K562 (cell line): ENCODE measurements at regions not wholly inside any gene's neighbourhood (a gene's known extent, or its start where the extent isn't known, plus 50 kb on each side); places are given as distances from the start of the nearest gene placed in this dataset.

Experiments used
- ATAC-seq: fragments of 200-7000 bp; cut with Tn5 transposase; 3 replicates; pipeline ENCODE4 v1.9.1; 2020; ENCODE audit warnings: moderate library complexity
- BruUV-seq: library from RNA; stranded (reverse); fragments of 400-500 nt; replicated peaks from 2 replicates; lab custom pipeline; 2021; lab: Mats Ljungman, UMichigan
- CTCF ChIA-PET: fragments of 300-600 bp; formaldehyde crosslinking; extraction: SDS; loops from one replicate; lab custom pipeline; 2021; ENCODE audit warnings: low intra/inter-chr PET ratio; lab: Yijun Ruan, JAX
- POLR2A ChIA-PET: fragments of 300-600, 350-650 bp; sonication (Branson Sonifier 250); formaldehyde crosslinking; extraction: SDS; loops from one replicate; lab custom pipeline; 2021; ENCODE audit warnings: antibody characterized with exemption, inconsistent platforms; lab: Yijun Ruan, JAX
- DNase-seq, 4 experiments: peaks; one replicate each; pipeline versions ENCODE4 v3.0.0 to v3.0.0-alpha.2; 2011 to 2018; ENCODE audit warnings: low spot score in 3 of 4, mixed read lengths in 3 of 4; ENCODE audit errors: extremely low read depth in 1 of 4
- FAIRE-seq: peaks from 2 replicates; lab custom pipeline; 2011; peaks lifted over from hg19 to GRCh38; lab: Jason Lieb, UNC
- H2AFZ ChIP-seq: 2 replicates; pipeline ENCODE4 v1.6.0; 2011; ENCODE audit warnings: low read depth, low read length, control low read depth, inconsistent platforms
- H3K27ac ChIP-seq: fragments of 200-600 bp; 3 replicates; pipeline ENCODE4 v1.8.0; 2011; ENCODE audit warnings: low read depth, mild to moderate bottlenecking, control low read depth, inconsistent platforms, low read length, moderate library complexity, mixed read lengths; ENCODE audit errors: extremely low read depth
- H3K27me3 ChIP-seq, 2 experiments: fragments of 300-600 bp in 1 of 2; 2 replicates in 1 of 2; 3 replicates in 1 of 2; pipeline versions ENCODE4 v1.6.0 to v1.8.0; 2011; ENCODE audit warnings: inconsistent platforms in 2 of 2, low read length in 2 of 2, mild to moderate bottlenecking in 1 of 2, mixed read lengths in 1 of 2, moderate library complexity in 1 of 2; ENCODE audit not compliant: control insufficient read depth in 2 of 2, insufficient read depth in 2 of 2
- H3K36me3 ChIP-seq: fragments of 300-600 bp; 3 replicates; pipeline ENCODE4 v1.8.0; 2011; ENCODE audit warnings: mild to moderate bottlenecking, low read length, inconsistent platforms; ENCODE audit not compliant: control insufficient read depth, insufficient read depth
- H3K4me1 ChIP-seq, 2 experiments: fragments of 200-600 bp in 1 of 2; replicated peaks in 1 of 2; 2 replicates in 1 of 2; 3 replicates in 1 of 2; pipeline versions ENCODE4 v1.5.1 to v1.8.0; 2011; ENCODE audit warnings: inconsistent platforms in 2 of 2, low read length in 2 of 2, mild to moderate bottlenecking in 1 of 2, mixed read lengths in 1 of 2, moderate library complexity in 1 of 2; ENCODE audit not compliant: control insufficient read depth in 2 of 2, insufficient read depth in 2 of 2
- H3K4me2 ChIP-seq: 2 replicates; pipeline ENCODE4 v1.6.1; 2011; ENCODE audit warnings: low read length, control low read depth, inconsistent platforms, mixed read lengths; ENCODE audit not compliant: insufficient read depth
- H3K4me3 ChIP-seq: fragments of 200-600 bp; sonication (generic), shearing (Covaris generic); 2 replicates; pipeline ENCODE4 v1.5.1; 2016; ENCODE audit warnings: control low read depth, inconsistent platforms
- H3K79me2 ChIP-seq: fragments of 200-600 bp; 3 replicates; pipeline ENCODE4 v1.8.0; 2011; ENCODE audit warnings: low read length, inconsistent platforms; ENCODE audit not compliant: control insufficient read depth, insufficient read depth
- H3K9ac ChIP-seq, 2 experiments: 2 replicates each; pipeline versions ENCODE4 v1.6.0 to v1.6.1; 2011; ENCODE audit warnings: low read depth in 2 of 2, low read length in 2 of 2, control low read depth in 1 of 2, inconsistent platforms in 1 of 2, mild to moderate bottlenecking in 1 of 2, mixed read lengths in 1 of 2; ENCODE audit not compliant: insufficient read depth in 1 of 2
- H3K9me1 ChIP-seq: one replicate; pipeline ENCODE4 v1.6.0; 2011; ENCODE audit warnings: inconsistent platforms, mild to moderate bottlenecking, low read length, moderate library complexity; ENCODE audit not compliant: control insufficient read depth, insufficient read depth
- H3K9me3 ChIP-seq: replicated peaks from 2 replicates; pipeline ENCODE4 v1.5.1; 2011; ENCODE audit warnings: low read depth, low read length, inconsistent platforms; ENCODE audit not compliant: control insufficient read depth, insufficient read depth
- H4K20me1 ChIP-seq: replicated peaks from 2 replicates; pipeline ENCODE4 v1.6.1; 2011; ENCODE audit warnings: low read length, inconsistent platforms, mixed read lengths; ENCODE audit not compliant: control insufficient read depth, insufficient read depth
- BDP1 ChIP-seq: IDR thresholded peaks from 3 replicates; pipeline ENCODE4 v1.6.1; 2011; ENCODE audit not compliant: insufficient read length, insufficient read depth
- CBX8 ChIP-seq: fragments of 200-600 bp; sonication (generic); IDR thresholded peaks from 2 replicates; pipeline ENCODE4 v1.6.1; 2012; ENCODE audit warnings: borderline replicate concordance, mixed run types, low read depth, mild to moderate bottlenecking, moderate library complexity, mixed read lengths, low read length, control low read depth, inconsistent platforms; ENCODE audit not compliant: poor library complexity, severe bottlenecking; ENCODE audit errors: extremely low read depth
- ETV5 ChIP-seq: sonication (generic); formaldehyde crosslinking; IDR thresholded peaks from 2 replicates; pipeline ENCODE4 v1.4.0; 2020; ENCODE audit warnings: low read depth, mild to moderate bottlenecking, missing genetic modification reagents
- GABPA ChIP-seq: fragments of 200-800 bp; sonication (Bioruptor generic); conservative IDR thresholded peaks from 2 replicates; pipeline ENCODE4 v1.6.1; 2016; ENCODE audit warnings: low read depth, missing genetic modification characterization, missing compliant biosample characterization
- HMGXB4 ChIP-seq: sonication (generic); formaldehyde crosslinking; IDR thresholded peaks from 2 replicates; pipeline ENCODE4 v1.8.1; 2023; ENCODE audit warnings: mild to moderate bottlenecking, missing genetic modification reagents
- KDM1A ChIP-seq, 2 experiments: fragments of 450-650 bp; IDR thresholded peaks; 2 replicates each; pipeline ENCODE4 v1.6.1; 2016; ENCODE audit warnings: mild to moderate bottlenecking in 2 of 2
- MYNN ChIP-seq, 2 experiments: sonication (generic); formaldehyde crosslinking in 1 of 2; IDR thresholded peaks; 2 replicates each; pipeline versions ENCODE4 v1.5.0 to v1.6.1; 2016 to 2020; ENCODE audit warnings: antibody characterized with exemption in 1 of 2, missing genetic modification reagents in 1 of 2
- POLR2G ChIP-seq: fragments of 200-400 bp; formaldehyde crosslinking; IDR thresholded peaks from 2 replicates; pipeline ENCODE4 v1.6.1; 2017; ENCODE audit warnings: low read depth, mild to moderate bottlenecking, antibody characterized with exemption, low read length, moderate library complexity
- TFE3 ChIP-seq: fragments of 450-650 bp; formaldehyde crosslinking; IDR thresholded peaks from 2 replicates; pipeline ENCODE4 v1.4.0; 2020; ENCODE audit warnings: mild to moderate bottlenecking, mixed read lengths
- XRCC5 ChIP-seq: fragments of 200-400 bp; formaldehyde crosslinking; IDR thresholded peaks from 2 replicates; pipeline ENCODE4 v1.6.1; 2017; ENCODE audit warnings: low read depth, mild to moderate bottlenecking, low read length
- ZNF282 ChIP-seq: sonication (generic); formaldehyde crosslinking; IDR thresholded peaks from 2 replicates; pipeline ENCODE4 v1.8.1; 2023; ENCODE audit warnings: missing genetic modification reagents
- WGBS: fragments of 100-300 bp; shearing (Covaris generic); methylation state at CpG from one replicate; pipeline ENCODE4 v1.1.6; 2016; ENCODE audit warnings: low coverage, mixed read lengths; ENCODE audit not compliant: insufficient coverage; ENCODE audit errors: missing lambda C conversion rate; 5-methylcytosine and 5-hydroxymethylcytosine counted together
- in situ Hi-C: fragments of 300-500 bp; cut with MboI; formaldehyde crosslinking; loops from 4 replicates; pipeline ENCODE4 v1.15.0; 2018; ENCODE audit warnings: inconsistent platforms, mixed read lengths
- intact Hi-C: fragments of 100-400 bp; cut with micrococcal nuclease; formaldehyde crosslinking; loops from 2 replicates; pipeline ENCODE4 v1.14.2; 2022

GRCh38 chr10:49243610-49244283 lies 55.2 kb upstream of the C10orf71 start:
- no peaks in the 10 kb centered on the region for H3K36me3 ChIP-seq
- intact Hi-C loops = no loop called here
- DNase-seq = no peak
- BruUV-seq = no TSS peak
- in situ Hi-C loops = no loop called here
- H3K27me3 ChIP-seq = no peaks in the 10 kb centered on the region
- ATAC-seq = no peak
- no peak overlapping the region for H3K4me2 ChIP-seq
- H3K9me1 ChIP-seq = no peaks in the 10 kb centered on the region
- no peak overlapping the region for H3K9ac ChIP-seq
- H3K4me1 ChIP-seq = peaks cover 5 to 9% of the 10 kb centered on the region in 2 experiments; a peak in 4 of 5 replicates
- no peaks in the 10 kb centered on the region for H3K79me2 ChIP-seq
- WGBS = 37% methylated on average over 6 of the region's 6 CpGs
- H3K27ac ChIP-seq = no peak overlapping the region
- CTCF ChIA-PET = no interaction called here
- POLR2A ChIA-PET = interaction anchor here (0.9 kb wide), 1 partner anchor 55 kb away, joined by 3 read pairs; the partner anchor contains the start of gene C10orf71
- FAIRE-seq = peak; percentile 58
- H4K20me1 ChIP-seq = no peaks in the 10 kb centered on the region
- no peak overlapping the region; the same call in 1 of the 2 replicates for H2AFZ ChIP-seq
- TF ChIP-seq KDM1A (IDR thresholded peaks at IDR 0.05) = peak in 1 of 2 experiments; percentile 14; a peak in 2 of 4 replicates
- TF ChIP-seq CBX8 = no peak
- TF ChIP-seq, all 486 proteins: peak for 1
- H3K4me3 ChIP-seq = no peak overlapping the region
- H3K9me3 ChIP-seq = no peaks in the 10 kb centered on the region

- Histone ChIP-seq H3K27me3 (no peaks in the 10 kb centered on the region), H3K9me3 (no peaks in the 10 kb centered on the region), H3K79me2 (no peaks in the 10 kb centered on the region), H3K4me1 (peaks cover 6 to 9% of the 10 kb centered on the region in 2 experiments; a peak in 4 of 5 replicates), H3K36me3 (no peaks in the 10 kb centered on the region), H4K20me1 (no peaks in the 10 kb centered on the region), H3K9me1 (no peaks in the 10 kb centered on the region), H3K27ac (no peak overlapping the region), H2AFZ (peak overlapping the region; percentile 18), H3K4me2 (no peak overlapping the region), H3K9ac (peak overlapping the region in 1 of 2 experiments; percentile 10; a peak in 1 of 4 replicates), H3K4me3 (no peak overlapping the region)
- ChIA-PET POLR2A (no interaction called here), CTCF (no interaction called here)
- no peak for FAIRE-seq
- in situ Hi-C loops = no loop called here
- peak; percentile 25; the same call in 2 of the 3 replicates for ATAC-seq
- intact Hi-C loops = no loop called here
- WGBS = 69% methylated on average over 10 of the region's 10 CpGs
- DNase-seq = no peak
- BruUV-seq = no TSS peak
- TF ChIP-seq XRCC5 (no peak), TFE3 (CRISPR knock-in tag) (no peak), GABPA (tag) (no peak), BDP1 (no peak), ZNF282 (CRISPR knock-in tag) (no peak), POLR2G (no peak), ETV5 (CRISPR knock-in tag) (no peak), HMGXB4 (CRISPR knock-in tag) (no peak), MYNN (IDR thresholded peaks at IDR 0.05) (no peak), MYNN (CRISPR knock-in tag; IDR thresholded peaks at IDR 0.05) (no peak)
Observed at GRCh38 chr10:49243139-49243538, 54.9 kb upstream of the TMEM273 start.
